DMS79 treated with DMSO at 0.1 percent for 48 hours (cell line): ENCODE measurements at regions not wholly inside any gene's neighbourhood (a gene's known extent, or its start where the extent isn't known, plus 50 kb on each side); places are given as distances from the start of the nearest gene placed in this dataset.
"Not testable (repeated sequence)": the region's sequence is repeated elsewhere in the genome, so short reads cannot be mapped to it uniquely, and the experiment has no call there.

Experiments
- DNase-seq: peaks from one replicate; lab custom pipeline; 2025; lab: John Stamatoyannopoulos, UW

DNA sequence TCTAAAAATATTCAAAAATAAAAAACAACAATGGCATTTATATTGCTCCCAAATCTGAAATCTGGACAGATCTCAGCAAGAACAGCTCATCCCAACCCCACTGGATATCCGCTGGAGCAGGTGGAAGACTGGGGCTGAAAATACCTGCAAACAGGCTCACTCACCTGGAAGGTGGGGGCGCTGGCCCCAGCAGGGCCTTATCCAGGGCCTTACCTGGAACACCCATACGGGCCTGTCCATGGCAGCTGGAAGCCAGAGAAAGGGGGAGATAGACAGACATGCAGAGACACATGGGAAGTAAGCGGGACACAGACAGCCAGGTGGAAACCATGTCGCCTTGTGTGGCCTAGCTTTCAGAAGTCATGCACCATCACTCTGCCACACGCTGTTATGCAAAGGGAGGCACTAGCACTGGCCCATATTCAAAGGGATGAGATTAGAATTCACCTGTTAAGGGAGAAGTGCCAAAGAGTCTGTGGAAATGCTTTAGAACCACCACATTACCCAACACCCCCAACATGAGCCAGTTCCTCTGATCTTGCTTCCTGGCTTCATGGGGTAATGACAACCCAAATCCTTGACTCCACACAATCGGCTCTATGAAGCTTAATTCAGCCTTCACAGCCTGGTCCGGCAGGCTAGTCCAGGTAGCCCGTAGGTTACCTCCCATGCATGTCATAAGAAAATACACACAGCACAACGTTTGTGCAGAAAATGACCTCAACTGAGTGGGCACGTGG is 99.0 kb upstream of the CDYL start:
- no peak for DNase-seq

DNA sequence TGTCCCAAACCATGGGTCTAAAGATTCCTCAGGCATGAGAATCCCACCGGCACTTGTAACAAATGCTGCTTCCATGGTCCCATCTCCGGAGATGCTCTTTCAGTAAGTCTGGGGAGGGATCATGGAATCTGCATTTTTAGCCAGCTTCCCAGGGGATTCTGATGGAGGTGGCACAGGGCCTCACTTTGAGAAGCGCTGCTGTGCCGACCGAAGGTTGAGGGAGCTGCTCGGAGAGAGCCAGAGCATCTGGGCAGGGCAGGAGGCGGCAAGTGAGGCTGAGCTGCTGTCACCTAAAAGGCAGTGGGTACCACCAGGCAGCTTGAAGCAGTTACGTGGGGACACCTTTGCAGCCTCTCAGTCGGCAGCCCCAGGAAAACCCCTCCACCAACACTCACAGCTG is 100.2 kb upstream of the CDYL start:
- no peak for DNase-seq

DNA sequence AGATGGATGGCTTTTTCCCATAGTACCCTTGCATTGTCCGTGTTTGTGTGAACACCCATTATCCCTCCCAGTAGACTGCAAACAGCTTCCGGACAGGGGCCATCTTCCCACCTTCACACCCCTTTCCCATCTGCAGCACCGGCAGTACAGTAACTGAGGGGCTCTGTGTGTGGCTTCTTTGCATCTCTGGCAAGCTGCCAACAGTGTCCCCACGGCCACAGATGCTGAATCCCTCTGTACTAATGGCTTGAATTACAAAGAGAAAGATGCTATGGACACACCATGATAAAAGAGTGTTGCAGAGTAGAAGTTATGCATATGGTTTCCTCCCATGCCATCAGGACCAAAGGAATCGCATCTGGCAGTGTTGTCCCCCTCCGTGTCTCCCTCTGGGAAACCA is 101.1 kb upstream of the CDYL start:
- no peak for DNase-seq

DNA sequence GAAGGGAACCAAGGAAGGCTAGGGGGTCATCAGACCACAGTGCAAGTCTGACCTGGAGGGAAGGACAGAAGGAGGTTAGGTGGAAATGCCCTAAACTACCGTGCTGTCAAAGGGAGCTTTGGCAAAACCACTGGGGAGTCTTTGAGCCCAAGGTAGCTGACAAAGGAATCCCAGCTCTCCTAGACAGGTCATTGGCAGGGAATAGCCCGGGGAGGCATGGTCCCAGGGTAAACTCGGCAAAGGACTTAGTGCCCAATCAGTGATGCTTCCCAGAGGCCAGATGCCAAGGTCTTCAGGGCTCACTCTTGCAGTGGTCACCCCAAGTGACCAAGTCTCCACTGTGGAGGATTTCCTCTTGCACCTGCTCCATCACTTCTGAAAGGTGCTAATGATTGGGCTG is 102.3 kb upstream of the CDYL start:
- no peak for DNase-seq

DNA sequence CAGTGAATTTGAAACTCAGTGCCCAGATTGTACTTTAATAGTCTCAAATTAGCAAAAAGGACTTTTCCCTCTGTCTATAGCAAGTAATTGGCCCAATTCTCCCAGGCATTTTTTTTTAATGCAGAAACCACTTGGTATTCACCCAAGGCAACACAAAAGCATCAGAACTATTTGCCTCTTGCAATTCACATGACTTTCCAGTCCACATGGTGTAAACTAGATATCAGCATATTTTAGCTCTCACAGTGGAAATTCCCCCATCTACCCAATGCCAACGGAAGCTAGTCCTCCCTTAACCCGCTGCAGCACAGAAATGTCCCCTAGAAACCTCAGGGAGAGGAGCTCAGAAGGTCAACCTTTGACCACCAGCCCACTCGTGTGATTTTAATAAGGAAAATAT is 103.4 kb upstream of the CDYL start:
- no peak for DNase-seq

DNA sequence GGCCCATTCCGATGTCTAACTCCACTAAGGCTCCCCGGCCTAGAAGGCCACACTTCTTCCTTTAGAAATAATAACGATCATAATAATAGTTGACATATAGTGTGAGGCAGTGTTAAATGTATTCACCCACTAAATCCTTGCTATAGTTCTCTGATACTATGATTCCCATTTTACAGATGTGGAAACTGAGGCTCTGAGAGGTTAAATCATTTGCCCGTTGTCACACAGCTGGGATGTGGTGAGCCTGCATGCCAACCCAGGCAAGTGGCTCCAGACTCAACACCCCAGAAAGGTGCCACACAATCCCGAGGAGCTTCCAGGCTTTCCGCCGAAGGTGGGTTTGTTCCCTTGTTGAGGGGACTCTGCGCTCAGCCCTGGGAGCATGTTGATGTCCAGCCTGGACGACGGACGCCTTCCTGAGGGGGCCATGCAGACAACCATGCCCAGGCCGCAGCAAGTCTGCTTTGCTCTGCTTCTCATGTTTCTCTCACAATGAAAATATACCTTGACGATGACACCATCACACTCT is 104.6 kb upstream of the CDYL start:
- no peak for DNase-seq

DNA sequence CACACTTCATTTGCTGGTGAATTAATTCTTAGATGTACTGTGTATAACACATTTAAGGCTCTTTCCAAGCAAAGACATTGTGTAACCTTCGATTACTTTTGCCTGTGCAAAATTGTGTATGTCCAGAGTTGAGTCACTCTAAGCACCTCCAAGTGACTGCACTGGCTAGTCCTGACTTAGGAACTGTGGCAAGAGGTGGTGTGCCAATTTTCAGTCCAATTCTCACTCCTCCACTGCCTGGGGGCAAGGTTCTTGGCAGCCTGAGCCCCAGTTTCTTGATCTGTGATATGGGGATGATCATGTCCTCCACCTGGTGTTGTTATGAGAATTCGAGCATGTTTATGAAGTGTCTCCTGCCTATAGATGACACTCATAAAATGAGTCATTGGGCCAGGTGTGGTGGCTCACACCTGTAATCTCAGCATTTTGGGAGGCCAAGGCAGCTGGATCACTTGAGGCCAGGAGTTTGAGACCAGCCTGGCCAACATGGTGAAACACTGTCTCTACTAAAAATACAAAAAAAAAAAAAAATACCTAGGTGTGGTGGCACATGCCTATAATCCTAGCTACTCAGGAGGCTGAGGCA is 105.3 kb upstream of the CDYL start:
- no peak for DNase-seq

DNA sequence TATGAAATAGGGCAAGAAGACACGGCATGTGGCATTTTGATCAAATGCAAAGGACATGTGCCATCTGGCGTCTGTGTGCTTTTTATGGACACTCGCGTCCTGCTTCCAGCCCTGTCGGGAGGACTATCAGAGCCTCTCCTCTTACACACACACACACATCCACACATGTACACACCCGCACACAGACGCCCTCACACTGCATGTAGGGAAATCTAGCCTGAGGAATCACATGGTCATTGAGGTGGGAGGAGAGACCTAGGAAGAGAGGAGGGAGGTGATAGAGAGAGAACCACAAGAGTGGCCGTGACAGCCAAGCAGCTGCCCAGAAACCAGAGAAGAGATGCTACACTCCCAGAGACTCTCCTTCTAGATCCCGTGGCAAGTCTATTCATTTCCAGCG is 105.9 kb upstream of the CDYL start:
- no peak for DNase-seq

DNA sequence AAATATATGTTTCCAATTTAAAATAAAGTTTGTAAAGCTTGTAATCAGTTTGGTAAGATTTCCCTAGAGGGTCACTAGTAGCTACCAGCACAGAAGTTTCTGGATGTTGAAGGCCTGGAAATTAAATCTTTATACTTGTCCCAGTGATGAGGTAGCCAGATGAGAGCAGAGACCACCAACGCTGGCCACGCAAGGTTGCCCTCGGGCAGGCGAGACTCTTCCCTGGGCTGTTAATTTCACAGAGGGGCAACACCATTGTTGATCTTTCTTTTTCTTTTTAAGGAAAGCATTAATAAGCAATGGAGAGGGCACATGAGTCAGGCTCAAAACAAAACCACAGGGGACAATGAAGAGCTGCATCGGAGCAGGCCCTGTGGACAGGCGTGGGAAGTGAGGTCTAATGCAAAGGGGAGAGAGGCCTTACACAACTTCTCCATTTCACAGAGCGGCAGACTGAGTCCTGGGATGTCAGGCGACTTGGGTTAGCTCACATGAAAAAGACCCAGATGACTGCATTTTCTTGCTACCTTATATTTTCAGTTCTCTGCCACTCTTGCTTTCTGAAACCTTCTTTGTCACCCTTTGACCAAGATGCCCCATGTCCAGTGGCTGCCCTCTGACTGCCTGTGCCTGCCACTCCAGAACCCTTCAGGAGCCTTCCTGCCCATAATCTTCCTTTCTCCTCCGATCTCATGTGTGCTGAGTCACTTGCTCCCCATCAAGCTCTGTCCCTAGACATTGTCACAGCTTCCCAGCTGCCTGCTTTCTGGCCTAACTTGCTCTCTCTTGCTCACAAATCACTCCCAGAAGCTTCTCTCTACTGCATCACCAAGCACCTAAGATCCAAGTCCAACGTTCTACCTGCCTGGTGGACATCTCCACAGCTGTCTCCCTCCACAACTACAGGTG is 107.7 kb upstream of the CDYL start:
- DNase-seq = no peak

DNA sequence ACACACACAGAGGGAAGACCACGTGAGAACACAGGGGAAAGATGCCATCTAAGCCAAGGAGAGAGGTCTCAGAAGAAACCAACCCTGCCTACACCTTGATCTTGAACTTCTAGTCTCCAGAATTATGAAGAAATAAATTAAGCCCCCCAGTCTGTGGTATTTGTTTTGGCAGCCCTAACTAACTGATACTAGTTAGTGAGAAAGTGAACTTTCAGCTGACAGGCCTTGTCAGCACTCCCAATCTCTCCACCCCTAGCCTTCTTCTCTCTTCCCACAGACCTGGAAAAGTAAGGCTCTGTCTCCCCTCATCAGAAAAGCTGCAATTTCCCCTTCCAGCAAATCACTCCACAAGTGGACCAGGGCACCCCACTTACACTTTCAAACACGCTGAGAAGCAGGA is 108.6 kb upstream of the CDYL start:
- no peak for DNase-seq

DNA sequence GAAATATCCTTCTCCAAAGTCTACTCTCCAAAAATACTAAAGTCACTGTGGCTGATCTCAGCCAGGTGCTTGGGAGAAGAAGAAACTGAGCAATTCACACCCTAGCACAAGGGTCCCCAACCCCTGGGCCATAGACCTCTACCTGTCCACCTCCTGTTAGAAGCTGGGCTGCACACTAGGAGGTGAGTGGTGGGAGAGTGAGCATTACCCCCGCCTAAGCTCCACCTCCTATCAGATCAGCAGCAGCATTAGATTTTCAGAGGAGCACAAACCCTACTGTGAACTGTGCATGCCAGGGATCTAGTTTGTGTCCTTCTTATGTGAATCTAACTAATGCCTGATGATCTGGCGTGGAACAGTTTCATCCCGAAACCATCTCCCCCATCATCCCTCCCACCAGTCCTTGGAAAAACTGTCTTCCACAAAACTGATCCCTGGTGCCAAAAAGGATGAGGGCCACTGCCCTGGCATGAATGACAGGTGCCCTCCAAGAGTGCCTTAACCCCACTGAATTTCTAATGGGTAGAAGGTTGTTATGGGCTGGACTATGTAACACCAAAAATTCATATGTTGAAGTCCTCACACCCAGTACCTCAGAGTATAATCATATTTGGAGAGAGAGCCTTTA is 109.2 kb upstream of the CDYL start:
- DNase-seq = no peak

DNA sequence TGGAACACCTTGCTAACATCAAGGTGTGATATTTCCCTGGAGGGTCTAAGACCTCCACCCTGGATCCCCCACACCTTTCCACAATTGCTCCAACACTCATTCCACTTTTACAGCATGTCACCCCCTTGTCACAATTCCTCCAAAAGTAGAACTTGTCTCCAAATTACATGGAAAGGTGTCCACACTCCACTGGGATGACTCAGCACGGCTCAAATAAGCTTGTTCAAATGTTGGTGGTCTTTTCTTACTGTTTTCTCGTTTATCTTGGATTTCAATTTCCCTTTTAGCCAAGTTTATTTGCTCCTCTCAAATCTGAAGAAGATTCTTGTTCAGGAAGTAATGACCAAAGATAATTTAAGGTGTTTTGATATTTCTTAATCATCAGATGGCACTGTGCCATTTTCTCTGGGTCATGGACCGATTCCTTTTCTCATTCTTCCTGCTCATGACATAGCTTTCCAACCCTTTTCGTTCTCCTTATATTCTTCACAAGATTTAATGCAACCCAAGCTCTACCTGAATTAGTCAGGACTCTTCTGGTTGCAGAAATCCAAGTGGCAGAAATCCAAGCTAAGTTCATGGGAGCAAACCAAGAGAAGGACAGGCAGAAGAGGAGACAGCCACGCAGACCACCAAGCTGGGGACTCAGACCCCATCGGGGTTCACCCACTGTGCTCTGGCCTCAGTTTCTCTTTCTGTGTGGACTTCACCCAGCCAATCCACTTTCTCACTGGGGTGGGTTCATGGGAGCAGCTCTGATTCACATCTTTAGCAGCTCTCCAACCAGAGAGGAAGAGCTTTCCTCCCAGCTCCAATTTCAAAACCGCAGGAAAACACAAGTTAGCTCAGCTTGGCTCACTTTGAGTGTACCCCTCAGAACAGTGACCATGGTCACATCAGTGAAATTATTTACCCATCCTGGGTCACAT is 110.5 kb upstream of the CDYL start:
- DNase-seq = no peak

DNA sequence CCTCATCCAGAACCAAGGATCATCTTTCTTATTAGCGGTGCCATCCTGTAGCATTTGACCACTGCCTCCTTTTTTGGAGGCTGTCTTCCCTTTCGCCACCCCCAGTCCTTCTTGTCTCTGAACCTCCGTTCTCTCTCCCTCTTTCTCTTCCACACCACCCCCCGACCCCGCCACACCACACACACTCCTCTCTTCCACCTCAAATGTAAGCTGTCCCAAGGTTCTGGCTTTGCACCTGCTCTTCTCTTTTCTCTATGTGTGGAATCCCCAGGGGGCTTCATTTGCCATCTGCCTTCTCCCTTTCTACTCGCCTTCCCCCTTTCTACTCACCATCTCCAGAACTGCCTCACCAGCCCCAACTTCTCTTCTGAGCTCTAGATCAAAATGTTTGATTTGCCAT is 111.3 kb upstream of the CDYL start:
- no peak for DNase-seq

DNA sequence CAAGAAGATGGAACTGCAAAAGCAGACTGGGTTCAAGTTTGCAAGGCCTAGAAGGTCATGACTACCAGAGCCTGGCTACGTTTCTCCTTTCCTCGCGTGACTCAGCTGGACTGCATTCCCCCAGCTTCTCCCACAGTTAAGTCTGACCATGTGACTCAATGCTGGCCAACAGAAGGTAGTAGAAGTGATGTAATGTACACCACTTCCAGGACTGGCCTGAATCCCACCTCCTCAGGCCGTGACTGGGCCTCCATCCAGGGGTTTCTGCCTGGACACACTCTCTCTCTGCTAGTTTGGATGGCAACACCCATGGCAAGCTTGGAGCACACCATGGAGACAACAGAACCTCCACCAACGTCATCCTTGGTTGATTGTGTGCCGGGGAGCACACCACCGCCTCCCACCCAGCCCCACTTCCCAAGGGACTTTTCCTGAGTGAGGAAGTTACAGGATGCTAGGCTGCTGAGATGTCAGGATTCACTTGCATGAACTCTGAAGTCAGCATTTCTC is 112.0 kb upstream of the CDYL start:
- no peak for DNase-seq

DNA sequence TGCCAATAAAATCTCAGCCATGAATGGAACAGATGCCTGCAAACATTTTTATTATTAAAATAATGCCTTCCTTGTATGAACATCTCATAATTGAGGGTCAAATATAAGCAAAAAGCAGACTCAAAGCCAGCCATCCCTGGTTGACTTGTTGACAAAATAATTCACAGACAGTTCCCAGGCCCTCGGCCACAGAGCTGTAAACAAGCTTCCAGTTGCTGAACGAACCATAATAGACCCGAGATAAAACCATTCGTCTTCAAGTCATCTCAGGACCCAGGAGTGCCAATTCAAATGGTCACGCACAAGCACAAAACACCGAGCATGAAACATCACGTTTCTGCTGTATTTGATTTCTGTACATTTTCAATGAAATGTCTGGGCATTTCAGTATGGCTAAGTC is 113.3 kb upstream of the CDYL start:
- DNase-seq = no peak

DNA sequence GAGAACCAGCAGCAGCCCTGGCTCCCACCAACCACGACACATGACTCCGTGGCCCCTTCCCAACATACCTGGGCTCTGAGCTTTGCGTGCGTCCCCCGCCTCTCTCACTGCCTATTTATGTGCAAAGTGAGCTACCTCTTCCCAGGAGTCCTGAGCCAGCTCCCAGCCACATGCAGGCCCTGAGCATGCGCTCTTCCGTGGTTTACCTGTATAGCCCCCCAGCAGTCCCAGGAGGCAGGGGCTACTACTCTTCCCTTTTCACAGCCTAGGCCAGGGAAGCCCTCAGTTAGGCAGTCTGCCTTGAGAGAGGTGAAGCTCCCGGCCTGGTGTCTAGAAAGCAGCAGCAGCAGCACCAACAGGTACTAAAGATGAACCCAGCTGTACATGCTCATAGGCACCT is 114.8 kb upstream of the CDYL start:
- DNase-seq = no peak

DNA sequence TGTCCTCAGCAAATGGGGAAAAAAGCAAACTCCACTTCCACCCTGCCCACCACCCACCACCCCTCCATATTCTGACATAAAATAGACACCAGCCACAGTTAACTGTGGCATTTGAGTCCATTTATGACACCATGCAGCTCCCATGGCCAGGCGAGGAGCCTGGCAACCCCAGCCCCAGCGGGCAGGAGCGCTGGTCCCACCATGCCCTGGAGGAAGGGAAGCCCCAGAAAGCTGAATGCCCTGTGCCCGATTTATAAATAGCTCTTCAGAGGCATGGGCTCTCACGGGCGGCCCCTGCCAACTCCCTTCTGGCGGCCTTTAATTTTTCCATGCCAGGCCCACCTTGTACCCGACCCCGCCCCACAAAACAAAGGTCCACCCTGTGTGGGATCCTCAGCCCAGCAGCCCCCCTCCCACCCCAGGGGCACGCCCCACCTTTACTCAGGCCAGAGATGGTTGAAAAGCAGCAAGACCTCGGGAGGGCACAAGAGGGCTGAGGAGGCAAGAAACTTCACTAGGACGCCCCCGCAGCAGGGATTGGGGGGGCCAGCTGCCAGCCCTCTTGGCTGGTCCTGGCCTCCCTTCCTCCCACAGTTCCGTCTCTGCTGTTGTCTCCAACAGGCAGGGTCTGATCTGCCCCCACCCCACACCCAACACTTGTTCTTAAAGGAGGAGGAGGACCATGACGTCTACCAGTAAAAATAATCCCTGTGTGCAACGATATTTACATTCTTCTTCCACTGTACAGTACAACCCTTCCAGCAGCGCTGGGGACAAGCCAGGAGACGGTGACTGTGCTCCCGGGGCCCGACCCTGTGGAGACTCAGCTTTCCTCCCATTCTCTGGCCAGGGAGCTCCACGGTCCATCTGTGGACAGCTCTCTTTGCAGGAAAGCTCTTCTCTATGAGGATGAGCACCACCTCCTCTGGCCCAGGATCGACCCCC is 115.6 kb upstream of the CDYL start:
- no peak for DNase-seq

DNA sequence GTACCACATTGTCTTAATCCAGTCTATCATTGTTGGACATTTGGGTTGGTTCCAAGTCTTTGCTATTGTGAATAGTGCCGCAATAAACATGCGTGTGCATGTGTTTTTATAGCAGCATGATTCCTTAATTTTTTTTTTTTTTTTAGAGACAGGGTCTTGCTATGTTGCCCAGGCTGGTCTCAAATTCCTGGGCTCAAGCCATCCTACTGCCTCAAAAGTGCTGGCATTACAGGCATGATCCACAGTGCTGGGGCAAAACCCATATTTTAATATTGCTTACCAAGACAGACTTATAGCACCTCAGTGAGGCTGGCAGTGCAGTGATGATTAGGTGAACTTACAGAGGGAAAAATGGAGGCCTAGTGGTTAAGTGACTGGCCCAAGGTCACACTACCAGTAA is 116.5 kb upstream of the CDYL start:
- not testable (repeated sequence) for DNase-seq

DNA sequence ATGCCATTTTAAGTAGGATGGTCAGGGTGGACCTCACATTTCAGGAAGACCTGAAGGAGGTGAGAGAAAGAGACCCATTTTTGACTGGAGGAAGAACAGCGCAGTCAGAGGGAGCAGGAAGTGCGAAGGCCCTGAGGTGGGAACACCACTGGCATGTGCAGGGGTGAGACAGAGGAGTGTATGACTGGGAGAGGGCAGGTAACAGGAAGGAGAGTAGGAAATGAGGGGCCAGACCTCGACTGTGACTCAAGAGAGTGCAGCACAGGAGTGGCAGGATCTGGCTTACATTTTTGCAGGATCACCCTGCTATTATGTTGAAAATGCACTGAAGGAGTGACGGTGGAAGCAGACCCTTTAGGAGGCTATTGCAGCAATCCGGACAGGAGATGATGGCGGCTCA is 117.7 kb upstream of the CDYL start:
- no peak for DNase-seq

DNA sequence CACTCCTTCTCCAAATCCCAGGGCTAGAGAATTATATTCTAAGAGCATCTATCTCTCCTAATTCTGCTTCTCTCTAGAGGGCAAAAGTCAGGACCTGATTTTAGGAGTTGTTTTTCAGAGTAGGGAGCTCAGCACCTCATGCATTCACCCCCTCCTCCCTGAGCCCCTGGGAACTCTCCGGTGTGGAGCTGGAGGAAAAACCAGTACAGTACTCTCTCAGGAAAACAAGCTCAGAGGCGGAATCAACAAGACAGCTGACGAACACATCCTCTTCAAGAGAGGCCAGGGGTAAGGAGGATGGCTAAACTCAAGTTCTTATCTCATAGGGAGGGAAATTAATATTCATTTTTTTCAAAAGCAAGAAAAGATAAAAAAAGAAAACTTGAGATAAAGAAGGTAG is 120.1 kb upstream of the CDYL start:
- no peak for DNase-seq
